B cell (primary cell): ENCODE measurements at regions not wholly inside any gene's neighbourhood (a gene's known extent, or its start where the extent isn't known, plus 50 kb on each side); places are given as distances from the start of the nearest gene placed in this dataset.

ENCODE experiments used
- ATAC-seq: fragments of 200-7000 bp; cut with Tn5 transposase; one replicate; pipeline ENCODE4 v1.10.0; 2021; ENCODE audit warnings: low read depth, mild to moderate bottlenecking, moderate number of reproducible peaks, moderate library complexity
- CTCF ChIA-PET: fragments of 350-600 bp; sonication (Branson Sonifier 250); formaldehyde crosslinking; loops from one replicate; lab custom pipeline; 2021; ENCODE audit warnings: antibody characterized with exemption, inconsistent platforms; lab: Charles Lee
- POLR2A ChIA-PET: fragments of 350-600 bp; sonication (Branson Sonifier 250); formaldehyde crosslinking; loops from one replicate; lab custom pipeline; 2021; ENCODE audit warnings: antibody characterized with exemption; lab: Charles Lee
- DNase-seq: peaks from one replicate; pipeline ENCODE4 v3.0.0; 2013
- H2AFZ ChIP-seq: 2 replicates; pipeline ENCODE4 v1.6.1; 2012; ENCODE audit warnings: mild to moderate bottlenecking, low read depth, low read length; ENCODE audit not compliant: insufficient read depth, poor library complexity, severe bottlenecking
- H3K27ac ChIP-seq, 2 donors: 1 replicate in 1 of 2; 2 replicates in 1 of 2; pipeline ENCODE4 v1.5.1; 2012 to 2013; ENCODE audit warnings: low read length in 2 of 2, mild to moderate bottlenecking in 2 of 2, moderate library complexity in 1 of 2
- H3K27me3 ChIP-seq, 4 experiments: fragments of 200-600 bp in 1 of 4; sonication (generic) in 1 of 4; replicated peaks in 1 of 4; 1 replicate in 2 of 4; 2 replicates in 2 of 4; pipeline versions ENCODE4 v1.6.1 to v1.7.0; 2013 to 2016; ENCODE audit warnings: low read length in 3 of 4, mild to moderate bottlenecking in 2 of 4, mixed read lengths in 1 of 4, moderate library complexity in 1 of 4; ENCODE audit not compliant: insufficient read depth in 4 of 4, control insufficient read depth in 3 of 4; ENCODE audit errors: control extremely low read depth in 1 of 4
- H3K36me3 ChIP-seq, 2 experiments: replicated peaks in 1 of 2; 1 replicate in 1 of 2; 2 replicates in 1 of 2; pipeline versions ENCODE4 v1.6.1 to v1.7.1; 2013; ENCODE audit warnings: low read length in 1 of 2; ENCODE audit not compliant: insufficient read depth in 2 of 2, control insufficient read depth in 1 of 2; ENCODE audit errors: control extremely low read depth in 1 of 2, extremely low read depth in 1 of 2
- H3K4me1 ChIP-seq, 2 donors: fragments of 200-600 bp in 1 of 2; sonication (generic) in 1 of 2; 1 replicate in 1 of 2; 2 replicates in 1 of 2; pipeline versions ENCODE4 v1.5.1 to v1.6.1; 2013 to 2017; ENCODE audit warnings: low read length in 2 of 2; ENCODE audit not compliant: control insufficient read depth in 2 of 2, insufficient read depth in 2 of 2
- H3K4me2 ChIP-seq: replicated peaks from 2 replicates; pipeline ENCODE3; 2012; ENCODE audit warnings: mild to moderate bottlenecking, low read depth, low read length; ENCODE audit not compliant: poor library complexity, severe bottlenecking
- H3K4me3 ChIP-seq, 5 experiments: fragments of 200-600 bp in 1 of 5; sonication (generic) in 1 of 5; 1 replicate in 3 of 5; 2 replicates in 2 of 5; pipeline versions ENCODE4 v1.5.1 to v1.7.0; 2011 to 2016; ENCODE audit warnings: low read length in 4 of 5, mild to moderate bottlenecking in 4 of 5, low read depth in 2 of 5, control low read depth in 1 of 5, moderate library complexity in 1 of 5; ENCODE audit not compliant: insufficient read depth in 1 of 5; ENCODE audit errors: control extremely low read depth in 1 of 5, extremely low read depth in 1 of 5
- H3K79me2 ChIP-seq: fragments of 200-600 bp; sonication (generic); one replicate; pipeline ENCODE4 v1.6.0; 2016; ENCODE audit warnings: low read length; ENCODE audit not compliant: control insufficient read depth, insufficient read depth
- H3K9ac ChIP-seq: fragments of 200-600 bp; sonication (generic); 2 replicates; pipeline ENCODE4 v1.6.1; 2017; ENCODE audit warnings: mild to moderate bottlenecking, low read length, moderate library complexity
- H3K9me3 ChIP-seq, 3 donors: one replicate each; pipeline versions ENCODE4 v1.6.1 to v1.7.1; 2013; ENCODE audit warnings: low read length in 2 of 3; ENCODE audit not compliant: control insufficient read depth in 2 of 3, insufficient read depth in 1 of 3; ENCODE audit errors: control extremely low read depth in 1 of 3
- H4K20me1 ChIP-seq: 2 replicates; pipeline ENCODE4 v1.6.0; 2012; ENCODE audit warnings: mild to moderate bottlenecking, low read length; ENCODE audit not compliant: insufficient read depth, control insufficient read depth, poor library complexity, severe bottlenecking
- H3K27ac Mint-ChIP-seq: one replicate; pipeline ENCODE4 v1.8.0; 2021; ENCODE audit warnings: mixed read lengths
- H3K27me3 Mint-ChIP-seq: one replicate; pipeline ENCODE4 v1.8.0; 2021; ENCODE audit warnings: mixed read lengths
- H3K4me1 Mint-ChIP-seq: one replicate; pipeline ENCODE4 v1.8.0; 2021; ENCODE audit warnings: mixed read lengths
- H3K4me3 Mint-ChIP-seq: one replicate; pipeline ENCODE4 v1.8.0; 2021; ENCODE audit warnings: mixed read lengths
- H3K9me3 Mint-ChIP-seq: one replicate; pipeline ENCODE4 v1.8.0; 2022; ENCODE audit warnings: mixed read lengths; ENCODE audit not compliant: insufficient read depth
- CTCF ChIP-seq: fragments of 200-600 bp; IDR thresholded peaks from one replicate; pipeline ENCODE4 v1.8.0; 2022; ENCODE audit warnings: antibody characterized with exemption, mild to moderate bottlenecking
- EZH2 ChIP-seq: IDR thresholded peaks from 2 replicates; pipeline ENCODE4 v1.6.1; 2012; ENCODE audit warnings: borderline replicate concordance, low read depth, mild to moderate bottlenecking, moderate library complexity, low read length; ENCODE audit not compliant: insufficient read depth, poor library complexity, severe bottlenecking
- WGBS: methylation state at CpG from one replicate; pipeline ENCODE4 v1.1.5; 2013; ENCODE audit warnings: missing lambda C conversion rate; ENCODE audit not compliant: insufficient coverage; 5-methylcytosine and 5-hydroxymethylcytosine counted together
- intact Hi-C: fragments of 100-400 bp; cut with micrococcal nuclease; formaldehyde crosslinking; loops from one replicate; pipeline ENCODE4 v1.10.0; 2022

GRCh38 chr11:25625094-25625493, 706.8 kb upstream of the ANO3 start:
- intact Hi-C loops, result no loop called here
- H3K79me2 ChIP-seq, result no peaks in the 10 kb centered on the region
- no peak overlapping the region for H2AFZ ChIP-seq
- no peaks in the 10 kb centered on the region for H3K27me3 ChIP-seq
- no CpG with 5 or more reads among the region's 3 CpGs for WGBS
- H3K27ac ChIP-seq, result no peak overlapping the region
- Mint-ChIP-seq H3K27me3 (no peaks in the 10 kb centered on the region), H3K9me3 (no peaks in the 10 kb centered on the region), H3K4me1 (no peaks in the 10 kb centered on the region), H3K4me3 (no peak overlapping the region), H3K27ac (no peak overlapping the region)
- H3K4me2 ChIP-seq, result no peak overlapping the region
- TF ChIP-seq EZH2 (no peak), CTCF (no peak)
- H3K9me3 ChIP-seq, result peaks cover 0 to 6% (median 1%) of the 10 kb centered on the region in 3 donors
- H3K9ac ChIP-seq, result no peak overlapping the region
- ChIA-PET POLR2A (no interaction called here), CTCF (no interaction called here)
- no peak for ATAC-seq
- no peak overlapping the region for H3K4me3 ChIP-seq
- DNase-seq, result no peak
- H3K4me1 ChIP-seq, result no peaks in the 10 kb centered on the region
- H4K20me1 ChIP-seq, result no peaks in the 10 kb centered on the region
- H3K36me3 ChIP-seq, result no peaks in the 10 kb centered on the region

GRCh38 chr11:25628030-25628429, 703.9 kb upstream of the ANO3 start:
- Histone ChIP-seq H3K27me3 (no peaks in the 10 kb centered on the region), H3K4me1 (no peaks in the 10 kb centered on the region), H3K36me3 (no peaks in the 10 kb centered on the region), H3K9ac (no peak overlapping the region), H4K20me1 (no peaks in the 10 kb centered on the region), H3K4me2 (no peak overlapping the region), H3K4me3 (no peak overlapping the region), H2AFZ (no peak overlapping the region), H3K79me2 (no peaks in the 10 kb centered on the region), H3K27ac (no peak overlapping the region), H3K9me3 (peaks cover 0 to 6% (median 1%) of the 10 kb centered on the region in 3 donors)
- no peak overlapping the region for H3K4me3 Mint-ChIP-seq
- no peak for ATAC-seq
- H3K27ac Mint-ChIP-seq, result no peak overlapping the region
- H3K27me3 Mint-ChIP-seq, result no peaks in the 10 kb centered on the region
- H3K9me3 Mint-ChIP-seq, result no peaks in the 10 kb centered on the region
- ChIA-PET CTCF (no interaction called here), POLR2A (no interaction called here)
- no peak for DNase-seq
- intact Hi-C loops, result no loop called here
- WGBS, result 90% methylated on average over 1 of the region's 5 CpGs
- no peaks in the 10 kb centered on the region for H3K4me1 Mint-ChIP-seq
- TF ChIP-seq EZH2 (no peak), CTCF (no peak)
